8988T (cell line): ENCODE measurements at regions not wholly inside any gene's neighbourhood (a gene's known extent, or its start where the extent isn't known, plus 50 kb on each side); places are given as distances from the start of the nearest gene placed in this dataset.
"Not testable (repeated sequence)": the region's sequence is repeated elsewhere in the genome, so short reads cannot be mapped to it uniquely, and the experiment has no call there.

ENCODE experiments used
- DNase-seq: peaks from one replicate; pipeline ENCODE4 v3.0.0; 2011

- no peak for DNase-seq
Measured at GRCh38 chr6:141133836-141134235, 998.9 kb upstream of the GJE1 start.

GRCh38 chr6:141133346-141133745, 999.4 kb upstream of the GJE1 start:
- no peak for DNase-seq

GRCh38 chr6:141131616-141132015, 1001.1 kb upstream of the GJE1 start:
- no peak for DNase-seq

- no peak for DNase-seq
Measured at GRCh38 chr6:141123497-141123896, 1009.2 kb upstream of the GJE1 start.

GRCh38 chr6:141123049-141123448, 1009.7 kb upstream of the GJE1 start:
- no peak for DNase-seq

GRCh38 chr6:141118991-141119390, 1013.7 kb upstream of the GJE1 start:
- no peak for DNase-seq

GRCh38 chr6:141117874-141118273, 1014.9 kb upstream of the GJE1 start:
- no peak for DNase-seq

- no peak for DNase-seq
Measured at GRCh38 chr6:141110481-141110880, 1022.2 kb upstream of the GJE1 start.

GRCh38 chr6:141107591-141108160, 1025.0 kb upstream of the GJE1 start:
- no peak for DNase-seq

- no peak for DNase-seq
Measured at GRCh38 chr6:141105481-141105880, 1027.2 kb upstream of the GJE1 start.

GRCh38 chr6:141103246-141103645, 1029.5 kb upstream of the GJE1 start:
- DNase-seq: no peak

GRCh38 chr6:141097471-141097870, 1035.3 kb upstream of the GJE1 start:
- DNase-seq: no peak

GRCh38 chr6:141095308-141095707, 1037.4 kb upstream of the GJE1 start:
- DNase-seq: no peak

GRCh38 chr6:141088171-141088570, 1044.6 kb upstream of the GJE1 start:
- DNase-seq: no peak

GRCh38 chr6:141077355-141078333, 1055.1 kb upstream of the GJE1 start:
- DNase-seq: peak; percentile 6

GRCh38 chr6:141057761-141058160, 1075.0 kb upstream of the GJE1 start:
- DNase-seq: no peak

- no peak for DNase-seq
Measured at GRCh38 chr6:141056945-141057625, 1075.6 kb upstream of the GJE1 start.

GRCh38 chr6:141050471-141050870, 1082.3 kb upstream of the GJE1 start:
- no peak for DNase-seq

- DNase-seq: no peak
Measured at GRCh38 chr6:141048451-141048850, 1084.3 kb upstream of the GJE1 start.

- DNase-seq: not testable (repeated sequence)
Measured at GRCh38 chr6:141046496-141046895, 1086.2 kb upstream of the GJE1 start.

GRCh38 chr6:141041596-141042087, 1091.1 kb upstream of the GJE1 start:
- DNase-seq: no peak

GRCh38 chr6:141035312-141036200, 1097.2 kb upstream of the GJE1 start:
- no peak for DNase-seq

- DNase-seq: no peak
Measured at GRCh38 chr6:141033101-141033500, 1099.6 kb upstream of the GJE1 start.
